Sigmoid colon (tissue), 6 donors: ENCODE measurements at regions not wholly inside any gene's neighbourhood (a gene's known extent, or its start where the extent isn't known, plus 50 kb on each side); places are given as distances from the start of the nearest gene placed in this dataset.

Experiments used
- DNase-seq: peaks from one replicate; pipeline ENCODE4 v3.0.0-alpha.2; 2019
- H3K27ac ChIP-seq, 4 donors: fragments of 200-600 bp; sonication (generic); one replicate each; pipeline ENCODE4 v1.5.1; 2016 to 2019; ENCODE audit warnings: mild to moderate bottlenecking in 1 of 4
- H3K27me3 ChIP-seq, 3 donors: fragments of 200-600 bp; sonication (generic); one replicate each; pipeline ENCODE4 v1.5.1; 2019; ENCODE audit warnings: mild to moderate bottlenecking in 1 of 3
- H3K36me3 ChIP-seq, 4 donors: fragments of 200-600 bp; sonication (generic); one replicate each; pipeline ENCODE4 v1.5.1; 2016 to 2019
- H3K4me1 ChIP-seq, 4 donors: fragments of 200-600 bp; sonication (generic); one replicate each; pipeline ENCODE4 v1.5.1; 2017 to 2019
- H3K4me3 ChIP-seq, 4 donors: fragments of 200-600 bp; sonication (generic); one replicate each; pipeline ENCODE4 v1.5.1; 2017 to 2019; ENCODE audit warnings: mild to moderate bottlenecking in 2 of 4, moderate library complexity in 1 of 4
- H3K9me3 ChIP-seq, 4 donors: fragments of 200-600 bp in 3 of 4; sonication (generic) in 3 of 4; one replicate each; pipeline versions ENCODE4 v1.5.1 to v1.6.1; 2013 to 2019
- EP300 ChIP-seq, 4 donors: sonication (generic); formaldehyde crosslinking; IDR thresholded peaks; one replicate each; pipeline ENCODE4 v1.6.1; 2017; ENCODE audit warnings: antibody characterized with exemption in 4 of 4
- POLR2A ChIP-seq, 2 donors: fragments of 450-650 bp; IDR thresholded peaks; one replicate each; pipeline ENCODE4 v1.6.1; 2016; ENCODE audit warnings: antibody characterized with exemption in 2 of 2, mild to moderate bottlenecking in 2 of 2, moderate library complexity in 2 of 2
- POLR2AphosphoS5 ChIP-seq, 4 donors: sonication (generic); formaldehyde crosslinking; IDR thresholded peaks; one replicate each; pipeline ENCODE4 v1.6.1; 2017; ENCODE audit warnings: antibody characterized with exemption in 4 of 4
- WGBS, 2 donors: extraction: QIAGEN DNeasy Blood & Tissue Kit; methylation state at CpG; one replicate each; pipeline ENCODE4 v1.1.7; 2013; 5-methylcytosine and 5-hydroxymethylcytosine counted together
- intact Hi-C: fragments of 100-400 bp; cut with DNase I; formaldehyde crosslinking; loops from one replicate; pipeline ENCODE4 v1.15.1; 2023
- TF ChIP-seq, protein P1 (sequence below), 4 experiments: fragments of 450-650 bp in 3 of 4; fragments of 200-600 bp in 1 of 4; IDR thresholded peaks; one replicate each; pipeline ENCODE4 v1.5.1; 2016 to 2019; ENCODE audit warnings: antibody characterized with exemption in 4 of 4, mild to moderate bottlenecking in 3 of 4, moderate library complexity in 2 of 4
- donor health status: healthy with polysubstance abuse.
- donor health status: healthy.

DNA sequence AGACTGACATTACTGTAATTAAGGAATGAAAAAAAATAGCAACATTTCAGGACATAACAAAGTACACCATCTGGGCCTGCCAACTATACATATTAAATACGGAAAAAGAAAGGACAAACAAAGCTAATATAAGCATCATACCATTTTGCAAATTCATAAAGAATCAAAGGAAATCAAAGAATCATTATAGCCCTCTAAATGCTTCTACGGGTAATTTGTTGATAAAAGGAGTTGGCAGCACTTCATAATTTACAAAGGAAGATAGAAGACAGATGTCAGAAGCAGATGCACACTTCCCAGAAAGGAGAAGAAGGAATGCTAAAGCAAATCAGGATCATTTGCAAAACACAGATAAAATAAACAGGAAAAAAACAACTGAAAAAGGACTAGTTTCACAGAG is 1757.3 kb downstream of the PCDH7 start:
- no peaks in the 10 kb centered on the region for H3K36me3 ChIP-seq
- intact Hi-C loops = no loop called here
- 22 to 38% methylated on average over 2 of the region's 2 CpGs for WGBS, 2 donors
- no peak overlapping the region for H3K27ac ChIP-seq
- no peaks in the 10 kb centered on the region for H3K27me3 ChIP-seq
- peaks cover 0 to 5% (median 0%) of the 10 kb centered on the region in 4 donors for H3K4me1 ChIP-seq
- TF ChIP-seq POLR2AphosphoS5 (IDR thresholded peaks at IDR 0.05) (no peak), POLR2A (IDR thresholded peaks at IDR 0.05) (no peak), EP300 (IDR thresholded peaks at IDR 0.05) (no peak)
- TF ChIP-seq, protein P1, sequence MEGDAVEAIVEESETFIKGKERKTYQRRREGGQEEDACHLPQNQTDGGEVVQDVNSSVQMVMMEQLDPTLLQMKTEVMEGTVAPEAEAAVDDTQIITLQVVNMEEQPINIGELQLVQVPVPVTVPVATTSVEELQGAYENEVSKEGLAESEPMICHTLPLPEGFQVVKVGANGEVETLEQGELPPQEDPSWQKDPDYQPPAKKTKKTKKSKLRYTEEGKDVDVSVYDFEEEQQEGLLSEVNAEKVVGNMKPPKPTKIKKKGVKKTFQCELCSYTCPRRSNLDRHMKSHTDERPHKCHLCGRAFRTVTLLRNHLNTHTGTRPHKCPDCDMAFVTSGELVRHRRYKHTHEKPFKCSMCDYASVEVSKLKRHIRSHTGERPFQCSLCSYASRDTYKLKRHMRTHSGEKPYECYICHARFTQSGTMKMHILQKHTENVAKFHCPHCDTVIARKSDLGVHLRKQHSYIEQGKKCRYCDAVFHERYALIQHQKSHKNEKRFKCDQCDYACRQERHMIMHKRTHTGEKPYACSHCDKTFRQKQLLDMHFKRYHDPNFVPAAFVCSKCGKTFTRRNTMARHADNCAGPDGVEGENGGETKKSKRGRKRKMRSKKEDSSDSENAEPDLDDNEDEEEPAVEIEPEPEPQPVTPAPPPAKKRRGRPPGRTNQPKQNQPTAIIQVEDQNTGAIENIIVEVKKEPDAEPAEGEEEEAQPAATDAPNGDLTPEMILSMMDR (IDR thresholded peaks at IDR 0.05) = no peak
- H3K4me3 ChIP-seq = no peak overlapping the region
- H3K9me3 ChIP-seq = no peaks in the 10 kb centered on the region
- no peak for DNase-seq

DNA sequence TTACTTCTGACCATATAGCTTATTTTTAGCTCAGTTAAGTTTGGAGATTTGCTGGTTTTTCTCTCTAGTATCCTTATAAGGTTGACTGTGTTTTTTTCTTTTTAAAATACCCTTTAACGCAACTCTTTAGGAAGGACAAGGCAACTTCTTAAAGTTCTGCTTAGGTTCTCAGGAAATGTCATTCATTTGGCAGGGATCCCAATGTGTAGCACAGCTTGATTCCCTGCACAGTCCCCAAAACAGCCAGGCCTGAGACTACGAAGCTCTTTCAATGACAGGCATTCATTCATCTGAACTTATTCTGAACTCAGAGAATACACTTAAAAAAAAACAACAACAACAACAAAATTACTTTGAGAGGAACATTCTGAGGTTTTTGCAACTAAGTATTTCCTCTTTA is 1765.8 kb downstream of the PCDH7 start:
- DNase-seq = no peak
- no peaks in the 10 kb centered on the region for H3K4me1 ChIP-seq
- WGBS, 2 donors = 41 to 69% methylated on average over 2 of the region's 2 CpGs
- intact Hi-C loops = no loop called here
- no peak overlapping the region for H3K4me3 ChIP-seq
- TF ChIP-seq EP300 (IDR thresholded peaks at IDR 0.05) (no peak), POLR2AphosphoS5 (IDR thresholded peaks at IDR 0.05) (no peak), POLR2A (IDR thresholded peaks at IDR 0.05) (no peak)
- TF ChIP-seq, protein P1 (IDR thresholded peaks at IDR 0.05) = no peak
- H3K36me3 ChIP-seq = no peaks in the 10 kb centered on the region
- H3K27ac ChIP-seq = no peak overlapping the region
- no peaks in the 10 kb centered on the region for H3K27me3 ChIP-seq
- no peaks in the 10 kb centered on the region for H3K9me3 ChIP-seq

DNA sequence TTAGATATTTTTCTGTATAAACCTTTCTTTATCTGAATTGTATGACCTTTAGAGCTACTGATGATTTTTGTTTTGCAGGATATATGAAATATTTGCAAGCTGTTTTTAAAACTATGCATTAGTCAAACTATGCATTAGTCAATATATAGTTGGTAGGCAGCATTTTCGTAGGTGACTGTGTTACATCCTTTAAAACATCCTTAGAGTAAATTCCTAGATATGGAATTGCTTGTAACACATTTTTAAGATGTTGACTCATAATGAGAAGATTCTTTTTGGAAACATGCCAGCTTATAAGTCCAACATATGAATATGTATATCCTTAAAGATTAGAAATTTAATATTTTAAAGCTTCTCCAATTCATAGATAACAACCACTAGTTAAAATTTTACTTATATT is 1768.5 kb downstream of the PCDH7 start:
- H3K27me3 ChIP-seq = no peaks in the 10 kb centered on the region
- no peak overlapping the region for H3K4me3 ChIP-seq
- DNase-seq = no peak
- no peak overlapping the region for H3K27ac ChIP-seq
- 25 to 57% methylated on average over 1 of the region's 1 CpG for WGBS, 2 donors
- no peaks in the 10 kb centered on the region for H3K36me3 ChIP-seq
- H3K9me3 ChIP-seq = no peaks in the 10 kb centered on the region
- no peaks in the 10 kb centered on the region for H3K4me1 ChIP-seq
- TF ChIP-seq POLR2AphosphoS5 (IDR thresholded peaks at IDR 0.05) = no peak
- TF ChIP-seq, protein P1 (IDR thresholded peaks at IDR 0.05) = no peak
- TF ChIP-seq EP300 (IDR thresholded peaks at IDR 0.05) = no peak
- TF ChIP-seq POLR2A (IDR thresholded peaks at IDR 0.05) = no peak
- intact Hi-C loops = no loop called here

DNA sequence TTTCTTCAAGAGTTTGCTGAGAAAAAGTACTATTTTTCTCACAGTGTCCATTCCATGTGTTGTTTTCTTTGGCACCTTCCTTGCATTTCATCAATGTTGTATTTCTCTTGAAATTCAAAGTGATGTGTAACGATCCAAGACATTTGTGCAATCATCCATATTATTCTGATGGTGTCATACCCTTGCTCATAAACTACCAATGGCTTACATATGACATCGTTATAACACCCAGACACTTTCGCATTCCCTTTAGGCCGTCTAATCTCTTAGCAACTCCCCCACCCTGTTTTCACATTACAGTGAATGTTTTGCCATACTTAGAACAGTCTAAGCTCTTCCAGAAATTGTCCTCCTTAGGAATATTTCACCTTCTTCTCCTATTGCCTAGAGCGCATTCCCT is 1779.0 kb downstream of the PCDH7 start:
- no peaks in the 10 kb centered on the region for H3K36me3 ChIP-seq
- H3K27ac ChIP-seq = no peak overlapping the region
- no peak overlapping the region for H3K4me3 ChIP-seq
- no peak for TF ChIP-seq POLR2AphosphoS5 (IDR thresholded peaks at IDR 0.05)
- TF ChIP-seq EP300 (IDR thresholded peaks at IDR 0.05) = no peak
- TF ChIP-seq, protein P1 (IDR thresholded peaks at IDR 0.05) = no peak
- no peak for TF ChIP-seq POLR2A (IDR thresholded peaks at IDR 0.05)
- peaks cover 0 to 2% (median 0%) of the 10 kb centered on the region in 4 donors for H3K9me3 ChIP-seq
- no peak for DNase-seq
- WGBS, 2 donors = 66 to 81% methylated on average over 5 of the region's 5 CpGs
- no peaks in the 10 kb centered on the region for H3K4me1 ChIP-seq
- H3K27me3 ChIP-seq = no peaks in the 10 kb centered on the region
- intact Hi-C loops = no loop called here

DNA sequence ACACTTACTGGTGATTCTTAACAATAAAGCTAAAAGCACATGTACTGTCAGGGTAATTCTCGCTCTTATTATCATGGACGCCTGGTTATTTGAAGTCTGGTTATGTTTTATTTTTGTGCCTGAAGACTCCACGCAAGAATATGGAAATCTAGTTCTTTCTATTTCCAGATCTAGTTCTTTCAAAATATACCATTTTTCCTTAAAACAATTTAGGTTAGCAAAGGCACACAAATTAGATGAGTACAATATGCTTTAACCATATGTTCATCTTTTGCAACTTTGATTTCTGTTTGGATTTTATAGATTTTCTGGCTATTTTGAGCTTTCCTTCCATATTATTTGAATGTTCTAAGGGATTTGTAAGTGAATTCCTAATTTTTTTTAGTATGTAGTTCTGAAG is 1783.1 kb downstream of the PCDH7 start:
- H3K9me3 ChIP-seq = peaks cover 0 to 2% (median 0%) of the 10 kb centered on the region in 4 donors
- no peaks in the 10 kb centered on the region for H3K27me3 ChIP-seq
- no peak overlapping the region for H3K27ac ChIP-seq
- 92% methylated on average over 3 of the region's 3 CpGs for WGBS, 2 donors
- no peak for DNase-seq
- H3K4me1 ChIP-seq = no peaks in the 10 kb centered on the region
- no peaks in the 10 kb centered on the region for H3K36me3 ChIP-seq
- intact Hi-C loops = no loop called here
- TF ChIP-seq EP300 (IDR thresholded peaks at IDR 0.05) (no peak), POLR2AphosphoS5 (IDR thresholded peaks at IDR 0.05) (no peak), POLR2A (IDR thresholded peaks at IDR 0.05) (no peak)
- TF ChIP-seq, protein P1 (IDR thresholded peaks at IDR 0.05) = no peak
- no peak overlapping the region for H3K4me3 ChIP-seq
